D721Med (cell line): ENCODE measurements at regions not wholly inside any gene's neighbourhood (a gene's known extent, or its start where the extent isn't known, plus 50 kb on each side); places are given as distances from the start of the nearest gene placed in this dataset.

Experiments used
- DNase-seq: peaks from one replicate; pipeline ENCODE4 v3.0.0; 2011; ENCODE audit warnings: low spot score; ENCODE audit not compliant: insufficient read length
- FAIRE-seq: peaks from 2 replicates; lab custom pipeline; 2011; peaks lifted over from hg19 to GRCh38; lab: Jason Lieb, UNC
- TF ChIP-seq, protein P1 (sequence below): IDR thresholded peaks from 2 replicates; pipeline ENCODE4 v1.5.1; 2012; ENCODE audit warnings: mild to moderate bottlenecking, control low read depth; ENCODE audit not compliant: insufficient read depth; ENCODE audit errors: missing control alignments

DNA sequence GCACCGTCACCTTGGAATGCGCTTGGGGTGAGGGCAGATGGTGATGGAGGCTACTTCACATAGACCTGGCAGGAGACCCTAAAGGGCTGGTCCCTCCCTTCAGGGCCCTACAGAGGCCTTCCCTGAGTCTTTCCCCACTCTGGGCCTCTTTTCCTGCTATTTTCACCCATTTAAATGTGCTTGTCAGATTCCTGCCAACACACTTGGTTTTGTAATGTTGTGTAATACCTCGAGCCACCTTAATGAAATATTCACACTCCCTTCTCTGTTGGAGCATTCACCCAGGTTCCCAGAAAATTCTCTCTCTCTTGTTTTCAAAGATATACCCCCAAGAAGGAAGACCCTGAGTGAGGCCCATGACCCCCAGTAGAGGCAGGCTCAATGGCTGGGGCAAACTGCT, 456.6 kb upstream of the DYNLRB2 start:
- no peak for FAIRE-seq

DNA sequence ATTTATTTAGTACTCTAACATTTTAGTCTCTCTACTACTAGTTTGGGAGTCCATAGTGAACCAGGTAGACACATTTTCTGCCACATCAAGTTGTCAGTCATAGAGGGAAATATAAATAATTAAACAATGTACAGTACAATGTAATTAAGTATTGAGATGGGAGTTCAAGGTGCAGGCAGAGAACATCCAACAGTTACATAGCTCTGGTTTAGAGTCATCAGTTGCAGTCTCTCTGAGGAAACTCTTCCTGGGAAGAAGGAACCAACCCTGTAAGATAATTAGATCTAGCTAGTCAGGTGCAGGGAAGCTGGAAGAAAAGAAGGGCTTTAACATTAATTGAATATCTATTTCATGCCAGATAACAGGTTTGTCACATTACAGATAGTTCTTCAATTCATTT, 457.9 kb upstream of the DYNLRB2 start:
- TF ChIP-seq, protein P1, sequence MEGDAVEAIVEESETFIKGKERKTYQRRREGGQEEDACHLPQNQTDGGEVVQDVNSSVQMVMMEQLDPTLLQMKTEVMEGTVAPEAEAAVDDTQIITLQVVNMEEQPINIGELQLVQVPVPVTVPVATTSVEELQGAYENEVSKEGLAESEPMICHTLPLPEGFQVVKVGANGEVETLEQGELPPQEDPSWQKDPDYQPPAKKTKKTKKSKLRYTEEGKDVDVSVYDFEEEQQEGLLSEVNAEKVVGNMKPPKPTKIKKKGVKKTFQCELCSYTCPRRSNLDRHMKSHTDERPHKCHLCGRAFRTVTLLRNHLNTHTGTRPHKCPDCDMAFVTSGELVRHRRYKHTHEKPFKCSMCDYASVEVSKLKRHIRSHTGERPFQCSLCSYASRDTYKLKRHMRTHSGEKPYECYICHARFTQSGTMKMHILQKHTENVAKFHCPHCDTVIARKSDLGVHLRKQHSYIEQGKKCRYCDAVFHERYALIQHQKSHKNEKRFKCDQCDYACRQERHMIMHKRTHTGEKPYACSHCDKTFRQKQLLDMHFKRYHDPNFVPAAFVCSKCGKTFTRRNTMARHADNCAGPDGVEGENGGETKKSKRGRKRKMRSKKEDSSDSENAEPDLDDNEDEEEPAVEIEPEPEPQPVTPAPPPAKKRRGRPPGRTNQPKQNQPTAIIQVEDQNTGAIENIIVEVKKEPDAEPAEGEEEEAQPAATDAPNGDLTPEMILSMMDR = no peak

More for the DNA sequence above, 456.6 kb upstream of the DYNLRB2 start:
- no peak for DNase-seq
- TF ChIP-seq, protein P1 = no peak

DNA sequence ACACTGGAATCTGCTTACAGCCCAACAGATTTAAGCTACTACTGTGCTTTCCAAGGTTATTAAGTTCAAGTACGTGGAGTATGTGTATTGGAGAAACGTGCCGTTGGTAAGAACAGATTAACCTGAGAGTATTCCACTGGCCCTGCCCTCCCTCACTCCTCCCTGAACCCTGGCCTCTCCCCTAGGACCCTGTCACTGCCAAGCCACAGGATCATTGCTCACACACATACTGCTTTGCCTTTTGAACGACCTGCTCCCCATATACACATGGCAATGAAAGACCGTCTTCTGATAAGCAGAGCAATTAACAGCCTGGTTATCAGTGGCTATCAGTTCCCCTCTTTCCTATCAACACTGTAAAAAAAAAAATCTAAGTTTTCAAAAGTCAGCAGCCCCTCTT, 458.9 kb upstream of the DYNLRB2 start:
- TF ChIP-seq, protein P1 = no peak
- no peak for FAIRE-seq

More for the DNA sequence above, 457.9 kb upstream of the DYNLRB2 start:
- FAIRE-seq = no peak
- DNase-seq = no peak

DNA sequence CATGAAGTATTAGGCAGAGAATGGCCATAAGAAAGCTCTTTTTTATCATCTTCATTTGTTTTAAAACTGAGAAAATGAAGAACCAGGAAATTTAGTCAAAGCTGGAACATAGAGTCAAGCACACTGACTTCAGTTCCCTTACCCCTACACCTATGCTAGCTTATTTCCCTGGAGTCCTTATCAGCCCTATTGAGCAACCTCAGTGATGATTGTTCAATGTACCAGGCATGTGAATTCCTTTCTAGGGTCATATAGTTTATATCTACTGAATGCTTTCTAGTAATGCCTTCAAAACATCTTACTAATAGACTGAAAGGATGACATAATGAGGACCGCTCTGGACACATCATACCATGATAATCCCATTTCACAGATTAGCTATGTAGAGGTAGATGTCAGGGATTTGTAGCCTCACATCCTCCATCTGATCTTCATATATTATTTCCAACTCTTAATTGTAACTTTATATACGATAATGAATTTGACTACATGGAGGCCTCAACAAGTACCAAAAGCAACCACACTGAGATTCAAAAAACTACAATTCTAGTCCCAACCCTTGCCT, 460.4 kb upstream of the DYNLRB2 start:
- FAIRE-seq (no peak), DNase-seq (no peak)
- TF ChIP-seq, protein P1 = no peak

More for the DNA sequence above, 458.9 kb upstream of the DYNLRB2 start:
- DNase-seq = no peak

DNA sequence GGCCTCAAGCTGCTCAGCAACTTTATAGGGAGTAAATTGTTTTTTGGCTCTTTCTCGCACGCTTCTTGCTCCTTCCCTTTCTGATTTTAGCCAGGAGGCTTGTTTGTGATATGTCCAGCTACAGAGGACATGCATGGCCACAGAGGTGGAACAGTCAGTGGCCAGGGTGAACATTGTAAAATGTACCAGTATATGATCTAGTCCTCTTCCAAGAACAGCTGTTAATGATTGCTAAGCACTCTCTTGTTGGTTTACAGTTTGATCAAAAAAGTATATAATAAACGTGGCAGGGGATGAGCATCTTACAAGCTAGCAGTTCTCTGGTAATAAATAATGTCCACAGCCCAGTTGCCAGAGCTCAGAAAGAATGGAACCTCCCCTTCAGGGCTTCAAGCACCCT, 461.7 kb upstream of the DYNLRB2 start:
- no peak for FAIRE-seq
- DNase-seq = no peak
- TF ChIP-seq, protein P1 = no peak

DNA sequence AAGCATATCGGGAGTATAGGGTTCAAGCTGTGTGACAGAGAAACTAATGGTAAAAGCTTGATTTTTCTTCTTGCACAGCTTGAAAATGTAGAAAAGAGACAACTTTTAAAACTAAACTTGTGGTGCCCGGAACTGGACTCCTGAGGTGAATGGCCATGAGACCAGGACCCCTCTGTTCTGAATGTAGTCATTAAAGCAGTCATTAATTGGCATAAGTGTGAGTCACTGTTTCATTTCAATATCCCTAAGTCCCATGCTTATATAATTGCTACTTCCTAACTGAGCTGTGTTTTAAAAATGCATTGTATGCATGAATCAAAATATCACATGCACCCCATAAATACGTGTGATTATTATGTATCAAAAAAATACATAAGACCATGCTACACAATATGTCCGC, 463.1 kb upstream of the DYNLRB2 start:
- no peak for FAIRE-seq
- TF ChIP-seq, protein P1 = no peak

DNA sequence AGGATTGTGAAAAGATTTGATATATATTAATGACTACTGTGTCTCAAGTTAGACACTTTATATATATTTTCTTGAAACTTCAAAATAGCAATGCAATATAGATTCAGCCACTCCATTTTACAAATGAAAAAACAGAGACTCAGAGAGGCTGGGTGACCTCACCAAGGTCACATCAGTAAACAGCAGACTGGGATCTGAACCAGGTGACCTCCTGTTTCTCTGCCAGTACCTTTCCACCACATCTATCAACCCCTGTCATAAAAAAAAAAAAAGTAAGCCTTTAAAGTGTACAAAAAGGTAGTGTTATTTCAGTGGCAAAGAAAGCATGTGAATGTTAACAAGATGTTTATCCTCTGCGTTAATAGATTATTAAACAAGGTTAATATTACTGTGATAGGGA, 466.5 kb upstream of the DYNLRB2 start:
- FAIRE-seq (no peak), DNase-seq (no peak)
- TF ChIP-seq, protein P1 = no peak

More for the DNA sequence above, 463.1 kb upstream of the DYNLRB2 start:
- DNase-seq = no peak
